ENCODE measurements at regions not wholly inside any gene's neighbourhood (a gene's known extent, or its start where the extent isn't known, plus 50 kb on each side); places are given as distances from the start of the nearest gene placed in this dataset.

GRCh38 chr9:29613773-29614172, 2040.5 kb upstream of the C9orf72 start:
- DNase-seq = no peak
- H4K91ac ChIP-seq (ENCODE audit: low read depth, low read length) = no peak overlapping the region
- no peaks in the 10 kb centered on the region for H3K27me3 ChIP-seq (ENCODE audit: insufficient read depth, low read length)
- no peaks in the 10 kb centered on the region for H3K79me1 ChIP-seq (ENCODE audit: low read length)
- no peak overlapping the region for H2BK5ac ChIP-seq (ENCODE audit: low read depth, low read length, poor library complexity)
- no peak overlapping the region for H2BK120ac ChIP-seq (ENCODE audit: insufficient read depth, low read length, poor library complexity)
- no peak overlapping the region for H3K27ac ChIP-seq (ENCODE audit: low read depth, low read length)
- H3K9ac ChIP-seq (ENCODE audit: low read length) = no peak overlapping the region
- H3K4me3 ChIP-seq (ENCODE audit: low read depth, low read length) = no peak overlapping the region
- H4K12ac ChIP-seq (ENCODE audit: low read depth, low read length) = no peak overlapping the region
- H3K4me1 ChIP-seq (ENCODE audit: control insufficient read depth in 1 of 2, insufficient read depth in 2 of 2, low read length in 2 of 2) = no peaks in the 10 kb centered on the region
- no peak overlapping the region for H2AK5ac ChIP-seq (ENCODE audit: low read length)
- no CpG with 5 or more reads among the region's 1 CpG for WGBS (ENCODE audit: extremely low coverage, insufficient coverage, insufficient read length)
- H3K4ac ChIP-seq (ENCODE audit: low read depth, low read length) = no peak overlapping the region
- H3K14ac ChIP-seq (ENCODE audit: low read length) = no peak overlapping the region
- no peak overlapping the region for H4K8ac ChIP-seq (ENCODE audit: low read depth, low read length)
- no peak overlapping the region for H3K18ac ChIP-seq (ENCODE audit: low read length)
- H3K23ac ChIP-seq (ENCODE audit: low read length) = no peak overlapping the region
- H3K9me3 ChIP-seq (ENCODE audit: insufficient read depth, low read depth, low read length) = no peaks in the 10 kb centered on the region
- H3K4me2 ChIP-seq (ENCODE audit: low read length) = no peak overlapping the region
- H3K36me3 ChIP-seq (ENCODE audit: control insufficient read depth in 1 of 2, insufficient read depth in 2 of 2, low read length in 2 of 2) = no peaks in the 10 kb centered on the region
- no peaks in the 10 kb centered on the region for H3K79me2 ChIP-seq (ENCODE audit: control insufficient read depth, insufficient read depth, low read length, poor library complexity)
- H2AFZ ChIP-seq (ENCODE audit: insufficient read depth, low read length, poor library complexity) = no peak overlapping the region
- no peak overlapping the region for H2BK12ac ChIP-seq (ENCODE audit: low read length)

- H4K8ac ChIP-seq (ENCODE audit: low read depth, low read length) = no peak overlapping the region
- no peak overlapping the region for H3K4me2 ChIP-seq (ENCODE audit: low read length)
- no peak overlapping the region for H3K14ac ChIP-seq (ENCODE audit: low read length)
- H3K9ac ChIP-seq (ENCODE audit: low read length) = no peak overlapping the region
- H3K27ac ChIP-seq (ENCODE audit: low read depth, low read length) = no peak overlapping the region
- no peak overlapping the region for H2AFZ ChIP-seq (ENCODE audit: insufficient read depth, low read length, poor library complexity)
- H4K12ac ChIP-seq (ENCODE audit: low read depth, low read length) = no peak overlapping the region
- no peak overlapping the region for H4K91ac ChIP-seq (ENCODE audit: low read depth, low read length)
- H3K79me1 ChIP-seq (ENCODE audit: low read length) = peaks cover 1% of the 10 kb centered on the region
- no peak overlapping the region for H3K4me3 ChIP-seq (ENCODE audit: low read depth, low read length)
- no peak overlapping the region for H3K18ac ChIP-seq (ENCODE audit: low read length)
- H2AK5ac ChIP-seq (ENCODE audit: low read length) = no peak overlapping the region
- no peaks in the 10 kb centered on the region for H3K36me3 ChIP-seq (ENCODE audit: control insufficient read depth in 1 of 2, insufficient read depth in 2 of 2, low read length in 2 of 2)
- H3K27me3 ChIP-seq (ENCODE audit: insufficient read depth, low read length) = no peaks in the 10 kb centered on the region
- H2BK120ac ChIP-seq (ENCODE audit: insufficient read depth, low read length, poor library complexity) = no peak overlapping the region
- H3K9me3 ChIP-seq (ENCODE audit: insufficient read depth, low read depth, low read length) = no peaks in the 10 kb centered on the region
- no peak overlapping the region for H3K23ac ChIP-seq (ENCODE audit: low read length)
- no peak overlapping the region for H2BK5ac ChIP-seq (ENCODE audit: low read depth, low read length, poor library complexity)
- H3K4ac ChIP-seq (ENCODE audit: low read depth, low read length) = no peak overlapping the region
- H2BK12ac ChIP-seq (ENCODE audit: low read length) = no peak overlapping the region
- H3K4me1 ChIP-seq (ENCODE audit: control insufficient read depth in 1 of 2, insufficient read depth in 2 of 2, low read length in 2 of 2) = no peaks in the 10 kb centered on the region
- no peaks in the 10 kb centered on the region for H3K79me2 ChIP-seq (ENCODE audit: control insufficient read depth, insufficient read depth, low read length, poor library complexity)
- WGBS (ENCODE audit: extremely low coverage, insufficient coverage, insufficient read length) = no CpG with 5 or more reads among the region's 2 CpGs
- no peak for DNase-seq
Observed at GRCh38 chr9:29616844-29617243, 2043.6 kb upstream of the C9orf72 start.

DNA sequence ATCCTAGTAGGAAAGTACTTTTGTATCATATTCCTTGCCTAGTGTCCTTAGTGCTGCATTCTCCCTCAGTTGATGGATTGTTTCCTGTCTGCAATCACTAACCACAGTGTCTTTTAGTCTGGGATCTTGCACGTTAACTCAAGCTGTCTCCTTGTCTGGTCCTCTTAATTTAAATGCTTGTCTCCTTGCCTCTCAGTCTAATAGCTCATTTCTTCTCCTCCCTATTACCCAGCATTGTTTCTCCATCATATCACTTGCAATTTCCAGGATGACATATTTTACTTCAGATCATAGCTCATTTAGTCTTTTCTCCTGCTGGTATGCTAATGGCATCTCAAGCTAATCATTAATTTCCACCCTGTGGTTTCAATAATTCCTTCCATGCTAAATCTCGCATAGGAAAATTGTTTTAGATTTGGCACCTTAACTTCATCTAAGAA, 2052.0 kb upstream of the C9orf72 start:
- H2AK5ac ChIP-seq (ENCODE audit: low read length) = no peak overlapping the region
- H2BK12ac ChIP-seq (ENCODE audit: low read length) = no peak overlapping the region
- H3K79me1 ChIP-seq (ENCODE audit: low read length) = peaks cover 13% of the 10 kb centered on the region
- no peak overlapping the region for H3K4ac ChIP-seq (ENCODE audit: low read depth, low read length)
- H2AFZ ChIP-seq (ENCODE audit: insufficient read depth, low read length, poor library complexity) = no peak overlapping the region
- H3K79me2 ChIP-seq (ENCODE audit: control insufficient read depth, insufficient read depth, low read length, poor library complexity) = no peaks in the 10 kb centered on the region
- H3K4me2 ChIP-seq (ENCODE audit: low read length) = no peak overlapping the region
- H3K36me3 ChIP-seq (ENCODE audit: control insufficient read depth in 1 of 2, insufficient read depth in 2 of 2, low read length in 2 of 2) = no peaks in the 10 kb centered on the region
- no CpG with 5 or more reads among the region's 2 CpGs for WGBS (ENCODE audit: extremely low coverage, insufficient coverage, insufficient read length)
- H3K4me3 ChIP-seq (ENCODE audit: low read depth, low read length) = no peak overlapping the region
- peaks cover 6 to 9% of the 10 kb centered on the region in 2 experiments for H3K4me1 ChIP-seq (ENCODE audit: control insufficient read depth in 1 of 2, insufficient read depth in 2 of 2, low read length in 2 of 2)
- H4K8ac ChIP-seq (ENCODE audit: low read depth, low read length) = no peak overlapping the region
- no peak overlapping the region for H3K23ac ChIP-seq (ENCODE audit: low read length)
- H3K9me3 ChIP-seq (ENCODE audit: insufficient read depth, low read depth, low read length) = peaks cover 3% of the 10 kb centered on the region
- no peaks in the 10 kb centered on the region for H3K27me3 ChIP-seq (ENCODE audit: insufficient read depth, low read length)
- no peak overlapping the region for H2BK120ac ChIP-seq (ENCODE audit: insufficient read depth, low read length, poor library complexity)
- H3K27ac ChIP-seq (ENCODE audit: low read depth, low read length) = peak overlapping the region; percentile 71
- DNase-seq = no peak
- H3K9ac ChIP-seq (ENCODE audit: low read length) = no peak overlapping the region
- no peak overlapping the region for H3K14ac ChIP-seq (ENCODE audit: low read length)
- no peak overlapping the region for H4K91ac ChIP-seq (ENCODE audit: low read depth, low read length)
- no peak overlapping the region for H4K12ac ChIP-seq (ENCODE audit: low read depth, low read length)
- H3K18ac ChIP-seq (ENCODE audit: low read length) = no peak overlapping the region
- H2BK5ac ChIP-seq (ENCODE audit: low read depth, low read length, poor library complexity) = no peak overlapping the region

GRCh38 chr9:29625931-29626330, 2052.7 kb upstream of the C9orf72 start:
- peak overlapping the region; percentile 44 for H4K8ac ChIP-seq (ENCODE audit: low read depth, low read length)
- peak overlapping the region; percentile 66 for H3K14ac ChIP-seq (ENCODE audit: low read length)
- peak overlapping the region; percentile 97 for H3K23ac ChIP-seq (ENCODE audit: low read length)
- no peaks in the 10 kb centered on the region for H3K79me2 ChIP-seq (ENCODE audit: control insufficient read depth, insufficient read depth, low read length, poor library complexity)
- H3K9me3 ChIP-seq (ENCODE audit: insufficient read depth, low read depth, low read length) = peaks cover 3% of the 10 kb centered on the region
- H3K4me3 ChIP-seq (ENCODE audit: low read depth, low read length) = no peak overlapping the region
- WGBS (ENCODE audit: extremely low coverage, insufficient coverage, insufficient read length) = no CpG with 5 or more reads among the region's 3 CpGs
- no peak overlapping the region for H3K9ac ChIP-seq (ENCODE audit: low read length)
- no peak for DNase-seq
- H2BK12ac ChIP-seq (ENCODE audit: low read length) = peak overlapping the region; percentile 50
- peak overlapping the region; percentile 71 for H3K27ac ChIP-seq (ENCODE audit: low read depth, low read length)
- peak overlapping the region; percentile 3 for H3K18ac ChIP-seq (ENCODE audit: low read length)
- H4K91ac ChIP-seq (ENCODE audit: low read depth, low read length) = peak overlapping the region; percentile 74
- H4K12ac ChIP-seq (ENCODE audit: low read depth, low read length) = no peak overlapping the region
- H3K27me3 ChIP-seq (ENCODE audit: insufficient read depth, low read length) = no peaks in the 10 kb centered on the region
- H3K4ac ChIP-seq (ENCODE audit: low read depth, low read length) = peak overlapping the region; percentile 59
- no peak overlapping the region for H2AK5ac ChIP-seq (ENCODE audit: low read length)
- H3K4me1 ChIP-seq (ENCODE audit: control insufficient read depth in 1 of 2, insufficient read depth in 2 of 2, low read length in 2 of 2) = peaks cover 6 to 9% of the 10 kb centered on the region in 2 experiments
- no peaks in the 10 kb centered on the region for H3K36me3 ChIP-seq (ENCODE audit: control insufficient read depth in 1 of 2, insufficient read depth in 2 of 2, low read length in 2 of 2)
- H3K4me2 ChIP-seq (ENCODE audit: low read length) = no peak overlapping the region
- H2AFZ ChIP-seq (ENCODE audit: insufficient read depth, low read length, poor library complexity) = no peak overlapping the region
- peaks cover 13% of the 10 kb centered on the region for H3K79me1 ChIP-seq (ENCODE audit: low read length)
- H2BK120ac ChIP-seq (ENCODE audit: insufficient read depth, low read length, poor library complexity) = peak overlapping the region; percentile 91
- peak overlapping the region; percentile 94 for H2BK5ac ChIP-seq (ENCODE audit: low read depth, low read length, poor library complexity)
